OCI-LY7 (cell line): ENCODE measurements at regions not wholly inside any gene's neighbourhood (a gene's known extent, or its start where the extent isn't known, plus 50 kb on each side); places are given as distances from the start of the nearest gene placed in this dataset.

Experiments used
- BruUV-seq: library from RNA; stranded (reverse); fragments of 400-500 nt; replicated peaks from 2 replicates; lab custom pipeline; 2021; lab: Mats Ljungman, UMichigan
- CTCF ChIA-PET: fragments of 300-600 bp; sonication (Branson Sonifier 250); formaldehyde crosslinking; loops from one replicate; lab custom pipeline; 2022; ENCODE audit warnings: antibody characterized with exemption; ENCODE audit not compliant: unreplicated experiment; lab: Charles Lee
- POLR2A ChIA-PET: fragments of 300-600 bp; sonication (Branson Sonifier 250); formaldehyde crosslinking; loops from one replicate; lab custom pipeline; 2022; ENCODE audit warnings: antibody characterized with exemption; lab: Charles Lee
- DNase-seq: peaks from one replicate; pipeline ENCODE4 v3.0.0-alpha.2; 2015; ENCODE audit warnings: low spot score
- H2AFZ ChIP-seq: fragments of 200-600 bp; sonication (generic), shearing (Covaris generic); 2 replicates; pipeline ENCODE4 v1.6.1; 2014; ENCODE audit warnings: mild to moderate bottlenecking, antibody characterized with exemption, low read length, moderate library complexity
- H3K27ac ChIP-seq: fragments of 200-600 bp; sonication (generic); 2 replicates; pipeline ENCODE4 v1.5.1; 2014; ENCODE audit warnings: mixed run types, low read depth, mild to moderate bottlenecking, moderate library complexity, low read length, inconsistent platforms; ENCODE audit not compliant: poor library complexity, severe bottlenecking
- H3K36me3 ChIP-seq: fragments of 200-600 bp; sonication (generic); 2 replicates; pipeline ENCODE4 v1.6.1; 2014; ENCODE audit warnings: mild to moderate bottlenecking, antibody characterized with exemption, low read length, moderate library complexity, mixed read lengths; ENCODE audit not compliant: insufficient read depth
- H3K4me1 ChIP-seq: fragments of 200-600 bp; sonication (generic); 2 replicates; pipeline ENCODE4 v1.5.1; 2014; ENCODE audit warnings: mild to moderate bottlenecking, low read length; ENCODE audit not compliant: insufficient read depth, poor library complexity, severe bottlenecking
- H3K4me2 ChIP-seq: fragments of 200-600 bp; sonication (generic); 2 replicates; pipeline ENCODE4 v1.6.1; 2014; ENCODE audit warnings: mild to moderate bottlenecking, low read length
- H3K4me3 ChIP-seq: fragments of 200-600 bp; sonication (generic); 2 replicates; pipeline ENCODE4 v1.5.1; 2014; ENCODE audit warnings: mild to moderate bottlenecking, low read depth, low read length; ENCODE audit not compliant: poor library complexity, severe bottlenecking
- H3K79me2 ChIP-seq: fragments of 200-600 bp; sonication (generic); 2 replicates; pipeline ENCODE4 v1.6.1; 2016; ENCODE audit warnings: low read depth, mild to moderate bottlenecking, low read length, moderate library complexity, mixed read lengths; ENCODE audit not compliant: insufficient read depth
- H3K9me2 ChIP-seq: fragments of 200-600 bp; sonication (generic); 2 replicates; pipeline ENCODE4 v1.6.1; 2016; ENCODE audit warnings: mild to moderate bottlenecking, low read length, mixed read lengths; ENCODE audit not compliant: insufficient read depth
- H3K9me3 ChIP-seq: fragments of 200-600 bp; sonication (generic); 2 replicates; pipeline ENCODE4 v1.6.1; 2014; ENCODE audit warnings: mild to moderate bottlenecking, mixed run types, low read length, mixed read lengths
- H4K20me1 ChIP-seq: fragments of 200-600 bp; sonication (generic); 2 replicates; pipeline ENCODE4 v1.6.1; 2014; ENCODE audit warnings: mild to moderate bottlenecking, antibody characterized with exemption, low read length, moderate library complexity, mixed read lengths; ENCODE audit not compliant: insufficient read depth
- CTCF ChIP-seq: fragments of 200-600 bp; sonication (generic); conservative IDR thresholded peaks from 2 replicates; pipeline ENCODE4 v1.5.1; 2014; ENCODE audit warnings: mild to moderate bottlenecking, antibody characterized with exemption, low read length, moderate library complexity, mixed read lengths
- EZH2phosphoT487 ChIP-seq: fragments of 200-600 bp; sonication (generic); IDR thresholded peaks from 2 replicates; pipeline ENCODE4 v1.6.1; 2018; ENCODE audit warnings: low read depth, borderline replicate concordance, mild to moderate bottlenecking, mixed run types, antibody characterized with exemption, low read length, moderate library complexity, mixed read lengths
- intact Hi-C: fragments of 100-400 bp; cut with micrococcal nuclease; formaldehyde crosslinking; loops from one replicate; pipeline ENCODE4 v1.10.0; 2022; ENCODE audit not compliant: unreplicated experiment

- intact Hi-C loops, result no loop called here
- no peak for TF ChIP-seq CTCF
- no peak for TF ChIP-seq EZH2phosphoT487
- Histone ChIP-seq H3K27ac (no peak overlapping the region), H3K9me2 (no peaks in the 10 kb centered on the region), H3K4me1 (no peaks in the 10 kb centered on the region), H3K79me2 (no peaks in the 10 kb centered on the region), H3K4me3 (no peak overlapping the region), H3K9me3 (no peaks in the 10 kb centered on the region), H3K4me2 (no peak overlapping the region), H3K36me3 (no peaks in the 10 kb centered on the region), H2AFZ (no peak overlapping the region), H4K20me1 (no peaks in the 10 kb centered on the region)
- ChIA-PET POLR2A (no interaction called here), CTCF (no interaction called here)
- BruUV-seq, result no TSS peak
- peak; percentile 29 for DNase-seq
Observed at GRCh38 chr12:118645219-118645618, 268.9 kb downstream of the SUDS3 start.

DNA sequence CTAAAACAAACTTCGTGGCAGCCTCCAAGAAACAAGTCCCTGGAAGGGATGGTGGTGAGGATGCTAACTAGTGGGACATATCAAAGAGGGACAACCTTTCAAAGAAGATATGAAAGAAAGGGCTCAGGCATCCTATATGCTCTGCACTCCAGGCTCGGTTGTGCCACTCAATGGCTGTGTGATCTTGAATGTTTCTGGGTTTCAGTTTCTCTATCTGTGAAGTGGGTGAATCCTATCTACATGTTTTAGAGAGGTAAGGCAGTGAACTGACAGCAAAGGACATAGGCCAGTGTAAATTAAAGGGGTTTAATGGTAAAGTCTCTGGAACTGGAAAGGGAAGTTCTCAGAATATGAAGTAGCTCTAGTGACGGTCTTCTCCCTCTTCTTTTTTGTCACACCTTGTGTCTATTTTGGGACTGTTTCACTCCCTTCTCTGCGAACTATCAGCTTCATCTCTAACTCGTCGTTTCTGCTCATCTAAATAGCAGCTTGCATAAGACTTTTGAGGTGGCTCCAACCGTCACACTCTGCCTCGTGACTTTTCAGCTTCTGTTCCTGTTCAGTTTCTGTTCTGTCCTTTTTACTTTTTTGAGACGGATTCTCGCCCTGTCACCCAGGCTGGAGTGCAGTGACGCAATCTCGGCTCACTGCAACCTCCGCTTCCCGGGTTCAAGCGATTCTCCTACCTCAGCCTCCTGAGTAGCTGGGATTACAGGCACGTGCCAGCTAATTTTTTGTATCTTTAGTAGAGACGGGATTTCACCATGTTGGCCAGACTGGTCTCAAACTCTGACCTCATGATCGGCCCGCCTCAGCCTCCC, 273.6 kb downstream of the SUDS3 start:
- POLR2A ChIA-PET, result no interaction called here

More for the DNA sequence above, 273.6 kb downstream of the SUDS3 start:
- Histone ChIP-seq H3K79me2 (no peaks in the 10 kb centered on the region), H3K36me3 (no peaks in the 10 kb centered on the region), H3K27ac (no peak overlapping the region), H4K20me1 (no peaks in the 10 kb centered on the region), H3K9me2 (no peaks in the 10 kb centered on the region), H3K9me3 (no peaks in the 10 kb centered on the region), H2AFZ (no peak overlapping the region), H3K4me2 (no peak overlapping the region), H3K4me1 (no peaks in the 10 kb centered on the region), H3K4me3 (no peak overlapping the region)
- TF ChIP-seq CTCF (no peak), EZH2phosphoT487 (no peak)
- no peak for DNase-seq
- intact Hi-C loops, result no loop called here
- CTCF ChIA-PET, result no interaction called here
- BruUV-seq, result no TSS peak
